DND-41 (cell line): ENCODE measurements at regions not wholly inside any gene's neighbourhood (a gene's known extent, or its start where the extent isn't known, plus 50 kb on each side); places are given as distances from the start of the nearest gene placed in this dataset.

ENCODE experiments used
- ATAC-seq: fragments of 200-7000 bp; cut with Tn5 transposase; 3 replicates; pipeline ENCODE4 v1.9.1; 2021; ENCODE audit warnings: low read depth; ENCODE audit not compliant: insufficient read depth
- DNase-seq: peaks from one replicate; pipeline ENCODE4 v3.0.0-alpha.2; 2020
- H2AFZ ChIP-seq: 2 replicates; pipeline ENCODE4 v1.6.0; 2012; ENCODE audit warnings: low read depth, low read length
- H3K27ac ChIP-seq: 2 replicates; pipeline ENCODE4 v1.5.1; 2012; ENCODE audit warnings: low read length, inconsistent platforms
- H3K27me3 ChIP-seq: fragments of 200-600 bp; sonication (generic); 2 replicates; pipeline ENCODE4 v1.6.0; 2012; ENCODE audit warnings: low read length, mild to moderate bottlenecking, inconsistent platforms; ENCODE audit not compliant: insufficient read depth, poor library complexity
- H3K36me3 ChIP-seq: 2 replicates; pipeline ENCODE4 v1.5.1; 2012; ENCODE audit warnings: low read length, inconsistent platforms; ENCODE audit not compliant: insufficient read depth
- H3K4me1 ChIP-seq: 2 replicates; pipeline ENCODE4 v1.5.1; 2012; ENCODE audit warnings: mild to moderate bottlenecking, low read length; ENCODE audit not compliant: insufficient read depth
- H3K4me2 ChIP-seq: 2 replicates; pipeline ENCODE4 v1.6.0; 2012; ENCODE audit warnings: mild to moderate bottlenecking, moderate library complexity, low read length, inconsistent platforms; ENCODE audit not compliant: insufficient read depth
- H3K4me3 ChIP-seq, 2 experiments: fragments of 200-600 bp in 1 of 2; shearing (Covaris generic) in 1 of 2; 2 replicates each; pipeline ENCODE4 v1.5.1; 2012 to 2016; ENCODE audit warnings: inconsistent platforms in 2 of 2, low read length in 2 of 2, mild to moderate bottlenecking in 2 of 2, low read depth in 1 of 2, moderate library complexity in 1 of 2
- H3K79me2 ChIP-seq: 2 replicates; pipeline ENCODE4 v1.6.0; 2012; ENCODE audit warnings: low read length, inconsistent platforms; ENCODE audit not compliant: insufficient read depth
- H3K9ac ChIP-seq: 2 replicates; pipeline ENCODE4 v1.6.0; 2012; ENCODE audit warnings: low read depth, mild to moderate bottlenecking, inconsistent platforms, low read length, moderate library complexity
- H3K9me3 ChIP-seq: 2 replicates; pipeline ENCODE4 v1.5.1; 2012; ENCODE audit warnings: low read length, moderate library complexity, mild to moderate bottlenecking, inconsistent platforms; ENCODE audit not compliant: insufficient read depth, severe bottlenecking
- H4K20me1 ChIP-seq: 2 replicates; pipeline ENCODE4 v1.6.0; 2012; ENCODE audit warnings: low read length; ENCODE audit not compliant: insufficient read depth
- EZH2 ChIP-seq: IDR thresholded peaks from 3 replicates; pipeline ENCODE4 v1.6.1; 2012; ENCODE audit warnings: borderline replicate concordance, low read depth, mild to moderate bottlenecking, moderate library complexity, low read length, inconsistent platforms; ENCODE audit not compliant: severe bottlenecking
- TF ChIP-seq, protein P1 (sequence below): IDR thresholded peaks from 2 replicates; pipeline ENCODE4 v1.5.1; 2012; ENCODE audit warnings: borderline replicate concordance, low read length, moderate library complexity, mild to moderate bottlenecking; ENCODE audit not compliant: poor library complexity, severe bottlenecking; ENCODE audit errors: extremely low read depth

- Histone ChIP-seq H3K4me2 (no peak overlapping the region), H3K36me3 (no peaks in the 10 kb centered on the region), H3K27ac (no peak overlapping the region), H3K4me3 (no peak overlapping the region), H3K9ac (no peak overlapping the region), H2AFZ (no peak overlapping the region), H3K27me3 (no peaks in the 10 kb centered on the region), H4K20me1 (no peaks in the 10 kb centered on the region), H3K9me3 (no peaks in the 10 kb centered on the region), H3K4me1 (no peaks in the 10 kb centered on the region), H3K79me2 (no peaks in the 10 kb centered on the region)
- no peak for ATAC-seq
- DNase-seq, result no peak
- TF ChIP-seq, protein P1, sequence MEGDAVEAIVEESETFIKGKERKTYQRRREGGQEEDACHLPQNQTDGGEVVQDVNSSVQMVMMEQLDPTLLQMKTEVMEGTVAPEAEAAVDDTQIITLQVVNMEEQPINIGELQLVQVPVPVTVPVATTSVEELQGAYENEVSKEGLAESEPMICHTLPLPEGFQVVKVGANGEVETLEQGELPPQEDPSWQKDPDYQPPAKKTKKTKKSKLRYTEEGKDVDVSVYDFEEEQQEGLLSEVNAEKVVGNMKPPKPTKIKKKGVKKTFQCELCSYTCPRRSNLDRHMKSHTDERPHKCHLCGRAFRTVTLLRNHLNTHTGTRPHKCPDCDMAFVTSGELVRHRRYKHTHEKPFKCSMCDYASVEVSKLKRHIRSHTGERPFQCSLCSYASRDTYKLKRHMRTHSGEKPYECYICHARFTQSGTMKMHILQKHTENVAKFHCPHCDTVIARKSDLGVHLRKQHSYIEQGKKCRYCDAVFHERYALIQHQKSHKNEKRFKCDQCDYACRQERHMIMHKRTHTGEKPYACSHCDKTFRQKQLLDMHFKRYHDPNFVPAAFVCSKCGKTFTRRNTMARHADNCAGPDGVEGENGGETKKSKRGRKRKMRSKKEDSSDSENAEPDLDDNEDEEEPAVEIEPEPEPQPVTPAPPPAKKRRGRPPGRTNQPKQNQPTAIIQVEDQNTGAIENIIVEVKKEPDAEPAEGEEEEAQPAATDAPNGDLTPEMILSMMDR, result no peak
- TF ChIP-seq EZH2, result no peak
Observed at GRCh38 chr17:77686903-77687302, 271.6 kb upstream of the TNRC6C start.

- no peak overlapping the region for H3K4me2 ChIP-seq
- no peak overlapping the region for H3K4me3 ChIP-seq
Observed at GRCh38 chr17:77687417-77687816, 271.1 kb upstream of the TNRC6C start.

GRCh38 chr17:77687921-77688320 lies 270.6 kb upstream of the TNRC6C start:
- no peak overlapping the region for H3K4me2 ChIP-seq
- H3K4me3 ChIP-seq, result no peak overlapping the region
- no peak for ATAC-seq
- no peak overlapping the region for H3K27ac ChIP-seq
- no peaks in the 10 kb centered on the region for H3K4me1 ChIP-seq
- no peaks in the 10 kb centered on the region for H3K79me2 ChIP-seq
- TF ChIP-seq EZH2, result no peak
- TF ChIP-seq, protein P1, result no peak
- H3K9ac ChIP-seq, result no peak overlapping the region
- no peaks in the 10 kb centered on the region for H3K9me3 ChIP-seq
- DNase-seq, result no peak
- H3K27me3 ChIP-seq, result no peaks in the 10 kb centered on the region
- H2AFZ ChIP-seq, result no peak overlapping the region
- H4K20me1 ChIP-seq, result no peaks in the 10 kb centered on the region
- H3K36me3 ChIP-seq, result no peaks in the 10 kb centered on the region

More at GRCh38 chr17:77687417-77687816, 271.1 kb upstream of the TNRC6C start:
- no peak for DNase-seq
- Histone ChIP-seq H3K9me3 (no peaks in the 10 kb centered on the region), H4K20me1 (no peaks in the 10 kb centered on the region), H3K4me1 (no peaks in the 10 kb centered on the region), H3K9ac (no peak overlapping the region), H3K27me3 (no peaks in the 10 kb centered on the region), H3K36me3 (no peaks in the 10 kb centered on the region), H3K27ac (no peak overlapping the region), H3K79me2 (no peaks in the 10 kb centered on the region), H2AFZ (no peak overlapping the region)
- TF ChIP-seq, protein P1, result no peak
- no peak for TF ChIP-seq EZH2
- ATAC-seq, result no peak

- Histone ChIP-seq H3K4me3 (no peak overlapping the region), H3K4me2 (no peak overlapping the region), H2AFZ (no peak overlapping the region), H3K27me3 (no peaks in the 10 kb centered on the region), H3K9ac (no peak overlapping the region), H3K27ac (no peak overlapping the region), H3K36me3 (no peaks in the 10 kb centered on the region), H3K79me2 (no peaks in the 10 kb centered on the region), H4K20me1 (no peaks in the 10 kb centered on the region), H3K4me1 (no peaks in the 10 kb centered on the region), H3K9me3 (no peaks in the 10 kb centered on the region)
- TF ChIP-seq, protein P1, result no peak
- TF ChIP-seq EZH2, result no peak
- ATAC-seq, result no peak
- no peak for DNase-seq
Observed at GRCh38 chr17:77688369-77688768, 270.1 kb upstream of the TNRC6C start.
